GM18868 (cell line): ENCODE measurements at regions not wholly inside any gene's neighbourhood (a gene's known extent, or its start where the extent isn't known, plus 50 kb on each side); places are given as distances from the start of the nearest gene placed in this dataset.

Source experiments
- ATAC-seq: cut with Tn5 transposase; IDR thresholded peaks from one replicate; pipeline ENCODE4 v1.9.1; 2021; ENCODE audit warnings: mild to moderate bottlenecking, moderate library complexity; ENCODE audit not compliant: unreplicated experiment

GRCh38 chr7:96416116-96416515 lies 94.2 kb upstream of the SLC25A13 start:
- ATAC-seq: no peak

- no peak for ATAC-seq
Observed at GRCh38 chr7:96415293-96415940, 93.5 kb upstream of the SLC25A13 start.

DNA sequence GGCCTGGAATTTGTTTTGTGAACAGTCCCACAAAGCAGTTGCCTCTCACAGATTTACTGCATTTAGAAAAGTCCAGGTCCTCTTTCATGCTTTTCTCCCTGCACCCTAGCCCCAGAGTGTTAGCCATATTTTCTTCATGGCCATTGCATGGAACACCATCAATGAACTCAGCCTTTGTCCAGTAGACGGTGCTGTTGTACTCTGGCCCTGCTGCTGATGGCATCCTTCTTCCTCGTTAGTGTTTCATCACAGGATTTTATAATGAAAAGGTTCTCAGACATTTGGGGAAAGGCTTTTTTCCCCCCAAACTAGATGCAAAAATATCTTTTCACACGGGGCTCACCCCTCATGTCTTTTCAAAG lies 93.0 kb upstream of the SLC25A13 start:
- ATAC-seq: peak; percentile 84

DNA sequence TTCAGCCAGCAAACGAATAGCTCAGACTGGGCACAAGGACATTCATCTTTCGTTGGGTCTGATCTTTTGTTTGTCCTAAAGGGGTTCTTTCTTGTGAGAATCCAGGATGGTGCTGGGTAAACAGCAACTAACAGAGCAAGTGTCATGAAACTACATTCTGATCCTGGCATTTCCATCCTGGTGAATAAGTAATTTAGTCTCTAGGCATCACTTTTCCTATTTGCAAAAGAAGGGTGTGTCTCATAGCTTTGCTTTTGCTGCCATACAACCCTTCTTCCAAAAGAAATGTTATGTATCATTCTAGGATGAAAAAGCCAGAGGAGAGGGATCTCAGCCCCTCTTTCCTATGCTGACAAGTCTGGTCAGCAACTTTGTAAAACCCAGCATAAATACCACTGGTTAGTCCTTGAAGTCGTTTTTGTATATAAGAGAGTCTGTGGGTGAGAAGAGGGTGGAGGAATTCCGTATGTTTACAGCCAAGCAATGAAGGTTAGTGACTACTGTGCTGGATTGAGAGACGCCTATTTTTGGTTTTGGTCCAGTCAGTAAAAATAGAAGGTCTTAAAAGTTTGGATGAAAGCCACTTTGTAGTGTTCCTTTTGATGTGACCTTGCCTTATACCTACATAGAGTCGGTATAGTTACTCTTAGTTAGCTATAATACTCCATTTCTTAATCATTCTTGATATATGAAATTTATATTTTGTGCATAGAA lies 88.4 kb upstream of the SLC25A13 start:
- no peak for ATAC-seq

DNA sequence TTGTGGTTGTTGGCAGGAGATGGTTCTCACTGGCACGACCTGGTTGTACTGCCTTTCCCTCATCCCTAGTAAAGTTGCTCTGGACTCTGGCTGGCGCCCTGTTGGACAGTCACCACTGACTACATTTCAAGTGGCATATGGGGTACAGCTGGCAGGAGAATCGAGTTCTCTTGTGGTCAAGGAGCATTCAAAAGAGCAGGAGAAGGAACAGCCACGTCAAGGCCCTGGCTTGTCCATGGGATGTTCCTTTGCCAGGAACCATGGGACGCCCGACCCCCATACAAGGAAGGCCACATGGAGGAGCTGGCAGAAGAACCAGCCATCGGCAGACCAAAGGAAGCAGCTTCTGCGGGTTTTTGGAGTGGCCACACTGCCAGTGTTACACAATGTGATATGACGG lies 87.0 kb upstream of the SLC25A13 start:
- no peak for ATAC-seq

- no peak for ATAC-seq
Observed at GRCh38 chr7:96407427-96407826, 85.5 kb upstream of the SLC25A13 start.

GRCh38 chr7:96402913-96403312 lies 81.0 kb upstream of the SLC25A13 start:
- ATAC-seq: no peak

DNA sequence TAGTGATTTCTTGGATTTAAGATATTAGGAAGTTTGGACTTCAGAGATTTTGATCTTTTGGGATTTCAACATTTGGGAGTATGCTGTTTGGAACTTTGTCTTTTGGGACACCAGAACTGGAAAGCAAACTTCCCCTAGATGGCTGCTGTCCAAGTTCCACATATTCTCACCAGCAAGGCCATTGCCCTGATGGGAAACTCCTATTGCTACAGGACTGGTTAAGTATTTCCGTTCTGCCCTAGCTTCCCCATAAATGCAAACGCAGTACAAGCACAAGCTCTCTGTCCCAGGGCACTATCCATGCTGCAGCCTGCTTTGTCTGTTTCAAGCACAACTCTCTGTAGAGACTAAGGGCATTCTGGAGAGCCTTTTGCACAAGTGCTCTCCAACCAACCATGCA lies 79.3 kb upstream of the SLC25A13 start:
- ATAC-seq: no peak

DNA sequence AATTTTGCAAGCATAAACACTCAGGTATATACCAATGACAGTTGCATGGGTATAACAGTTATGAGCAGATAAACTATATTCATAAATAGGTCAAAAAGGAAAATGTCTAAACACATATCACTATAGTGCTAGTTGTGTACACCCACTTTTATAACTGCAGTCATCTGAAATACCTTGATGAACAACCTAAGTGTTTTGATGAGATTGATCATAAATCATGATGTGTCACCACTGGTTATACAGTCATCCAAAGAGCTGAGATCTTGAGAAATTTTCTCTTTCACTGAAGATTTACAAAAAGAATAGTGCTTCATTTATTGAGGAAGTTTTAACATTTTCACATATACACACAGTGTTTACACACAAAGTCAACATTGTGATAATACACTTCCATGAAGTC lies 78.6 kb upstream of the SLC25A13 start:
- ATAC-seq: no peak

- ATAC-seq: no peak
Observed at GRCh38 chr7:96400001-96400400, 78.1 kb upstream of the SLC25A13 start.

DNA sequence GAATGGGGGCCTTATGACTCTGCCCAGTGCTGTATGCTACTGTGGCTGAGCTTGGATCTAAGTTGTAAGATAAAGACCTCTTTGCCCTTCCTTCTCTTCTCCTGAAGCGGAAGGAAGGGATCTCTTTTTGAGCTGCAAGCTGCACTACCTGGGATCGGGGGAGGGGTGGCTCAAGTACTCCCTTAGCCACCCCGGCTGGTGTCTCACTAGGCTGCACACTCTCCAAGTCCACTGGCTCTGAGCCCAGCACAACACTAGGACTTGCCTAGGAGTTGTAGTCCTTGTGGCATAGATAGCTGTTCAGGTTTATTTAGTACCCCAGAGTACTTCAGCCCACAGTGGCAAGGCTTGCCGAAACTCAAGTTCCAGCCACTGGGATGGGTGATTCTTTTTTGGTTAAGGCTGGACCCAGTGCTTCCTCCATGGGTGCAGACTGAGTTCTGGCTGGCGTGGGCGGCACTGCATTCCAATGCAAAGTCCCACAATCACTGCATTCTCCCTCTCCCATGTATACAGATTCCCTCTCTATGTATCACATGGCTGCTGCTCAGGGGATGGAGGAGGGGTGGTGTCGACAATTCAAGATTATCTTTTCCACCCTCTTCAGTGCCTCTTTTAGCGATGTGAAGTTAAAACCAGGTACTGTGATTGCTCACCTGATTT lies 76.2 kb upstream of the SLC25A13 start:
- no peak for ATAC-seq

- no peak for ATAC-seq
Observed at GRCh38 chr7:96388620-96389383, 66.9 kb upstream of the SLC25A13 start.

GRCh38 chr7:96388166-96388565 lies 66.3 kb upstream of the SLC25A13 start:
- ATAC-seq: no peak

GRCh38 chr7:96380111-96380512 lies 58.2 kb upstream of the SLC25A13 start:
- ATAC-seq: no peak

- ATAC-seq: no peak
Observed at GRCh38 chr7:96377399-96377798, 55.5 kb upstream of the SLC25A13 start.
